BLaER1 treated with 17β-estradiol and CSF1 and Interleukin-3, amounts not matched to agents 10 nM and 100 nM (cell line): ENCODE measurements at regions not wholly inside any gene's neighbourhood (a gene's known extent, or its start where the extent isn't known, plus 50 kb on each side); places are given as distances from the start of the nearest gene placed in this dataset.
A peak's percentile ranks its signal among the peaks of the same experiment; 100 is the strongest.

Experiments
- H3K27ac ChIP-seq, 11 experiments: shearing (Covaris generic); formaldehyde crosslinking; 2 replicates each; pipeline ENCODE4 v1.8.1; 2022
- H3K27me3 ChIP-seq, 11 experiments: shearing (Covaris generic); formaldehyde crosslinking; 2 replicates each; pipeline ENCODE4 v1.8.1; 2022
- H3K36me3 ChIP-seq, 11 experiments: shearing (Covaris generic); formaldehyde crosslinking; 2 replicates each; pipeline ENCODE4 v1.8.1; 2022
- H3K4me1 ChIP-seq, 10 experiments: shearing (Covaris generic); formaldehyde crosslinking; 2 replicates each; pipeline ENCODE4 v1.8.1; 2022
- H3K4me2 ChIP-seq, 11 experiments: shearing (Covaris generic); formaldehyde crosslinking; 2 replicates each; pipeline ENCODE4 v1.8.1; 2022
- H3K4me3 ChIP-seq, 10 experiments: shearing (Covaris generic); formaldehyde crosslinking; 2 replicates each; pipeline ENCODE4 v1.8.1; 2022
- H3K9ac ChIP-seq, 11 experiments: shearing (Covaris generic); formaldehyde crosslinking; 2 replicates each; pipeline ENCODE4 v1.8.1; 2022
- H3K9me3 ChIP-seq, 11 experiments: shearing (Covaris generic); formaldehyde crosslinking; replicated peaks in 1 of 11; 2 replicates each; pipeline ENCODE4 v1.8.1; 2022
- H4K20me1 ChIP-seq, 11 experiments: shearing (Covaris generic); formaldehyde crosslinking; 2 replicates each; pipeline ENCODE4 v1.8.1; 2022
- Cebpa-rat ChIP-seq, 11 experiments: shearing (Covaris generic); IDR thresholded peaks; 2 replicates each; pipeline ENCODE4 v1.8.1; 2022

DNA sequence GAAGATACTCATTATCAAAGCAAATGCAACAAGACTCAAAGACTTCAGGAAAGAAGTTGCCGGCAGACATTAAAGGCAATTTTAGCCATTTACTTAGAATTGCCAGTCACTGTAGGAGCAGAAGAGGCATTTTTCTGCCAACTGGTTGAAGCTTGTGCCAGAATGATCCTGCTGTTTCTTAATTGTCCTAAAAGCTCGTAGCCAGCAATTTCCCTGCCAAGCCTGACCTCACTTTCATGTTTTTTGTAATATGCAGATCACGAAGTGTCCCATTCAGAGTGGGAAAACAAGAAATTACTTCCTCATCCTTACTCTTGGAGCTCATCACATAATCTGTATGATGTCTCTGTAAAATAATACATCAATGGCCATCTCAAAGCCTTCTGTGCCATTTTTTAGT, 130.9 kb upstream of the ANKRD1 start:
- Histone ChIP-seq H3K4me1 (no peaks in the 10 kb centered on the region; a peak in 1 of 20 replicates), H3K4me3 (no peak overlapping the region), H3K4me2 (0 out of 22 replicates have a peak overlapping the region, but pooled peaks of 1 of the 11 experiments have one; percentile 18), H3K27me3 (no peaks in the 10 kb centered on the region), H3K9ac (no peak overlapping the region), H3K36me3 (no peaks in the 10 kb centered on the region), H3K9me3 (no peaks in the 10 kb centered on the region), H4K20me1 (no peaks in the 10 kb centered on the region), H3K27ac (no peak overlapping the region)
- no peak for TF ChIP-seq Cebpa-rat (IDR thresholded peaks at IDR 0.05)

DNA sequence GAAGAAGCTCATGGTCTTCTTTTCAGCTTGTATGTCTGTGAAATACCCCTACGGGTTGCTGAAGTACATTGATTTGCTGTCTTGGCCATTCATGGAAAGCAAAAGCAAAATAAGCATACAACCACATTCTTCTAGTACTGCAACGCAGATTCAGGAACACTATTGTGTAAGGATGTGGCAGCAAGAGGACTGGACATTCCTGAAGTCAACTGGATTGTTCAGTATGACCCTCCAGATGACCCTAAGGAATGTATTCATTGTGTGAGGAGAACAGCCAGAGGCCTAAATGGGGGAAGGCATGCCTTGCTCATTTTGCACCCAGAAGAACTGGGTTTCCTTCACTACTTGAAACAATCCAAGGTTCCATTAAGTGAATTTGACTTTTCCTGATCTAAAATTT, 133.4 kb upstream of the ANKRD1 start:
- H3K9ac ChIP-seq = no peak overlapping the region
- H3K36me3 ChIP-seq = no peaks in the 10 kb centered on the region
- H4K20me1 ChIP-seq = no peaks in the 10 kb centered on the region
- no peak for TF ChIP-seq Cebpa-rat (IDR thresholded peaks at IDR 0.05)
- H3K4me2 ChIP-seq = no peak overlapping the region
- H3K4me1 ChIP-seq = no peaks in the 10 kb centered on the region
- H3K27ac ChIP-seq = no peak overlapping the region
- H3K27me3 ChIP-seq = no peaks in the 10 kb centered on the region
- H3K9me3 ChIP-seq = no peaks in the 10 kb centered on the region
- H3K4me3 ChIP-seq = no peak overlapping the region

DNA sequence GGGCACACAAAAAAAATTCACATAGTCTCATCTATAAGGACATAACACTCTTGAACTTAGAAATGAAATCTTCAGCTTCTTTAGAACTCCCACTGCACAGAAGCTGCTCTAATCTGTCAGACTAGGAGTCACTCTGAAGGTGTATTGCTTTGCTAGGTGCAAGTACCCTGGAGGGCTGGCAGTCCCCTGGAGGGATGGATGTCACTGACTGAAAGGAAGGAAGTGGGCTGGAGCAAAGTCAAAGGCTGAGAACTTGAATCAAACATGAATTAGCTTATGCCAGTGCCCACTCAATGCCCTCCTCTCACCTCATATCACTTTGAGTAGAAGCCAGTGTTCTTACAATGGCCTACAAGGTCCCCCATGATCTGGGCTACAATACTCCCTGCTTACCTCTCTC, 140.3 kb upstream of the ANKRD1 start:
- Histone ChIP-seq H3K9ac (no peak overlapping the region), H3K27ac (no peak overlapping the region), H4K20me1 (no peaks in the 10 kb centered on the region), H3K4me2 (peak overlapping the region in 7 of 11 experiments; percentile 9 to 45 (median 29); a peak in 11 of 22 replicates), H3K36me3 (no peaks in the 10 kb centered on the region), H3K27me3 (no peaks in the 10 kb centered on the region), H3K4me3 (no peak overlapping the region), H3K4me1 (peaks cover 0 to 8% (median 5%) of the 10 kb centered on the region in 10 experiments; a peak in 9 of 20 replicates), H3K9me3 (no peaks in the 10 kb centered on the region)
- no peak for TF ChIP-seq Cebpa-rat (IDR thresholded peaks at IDR 0.05)

DNA sequence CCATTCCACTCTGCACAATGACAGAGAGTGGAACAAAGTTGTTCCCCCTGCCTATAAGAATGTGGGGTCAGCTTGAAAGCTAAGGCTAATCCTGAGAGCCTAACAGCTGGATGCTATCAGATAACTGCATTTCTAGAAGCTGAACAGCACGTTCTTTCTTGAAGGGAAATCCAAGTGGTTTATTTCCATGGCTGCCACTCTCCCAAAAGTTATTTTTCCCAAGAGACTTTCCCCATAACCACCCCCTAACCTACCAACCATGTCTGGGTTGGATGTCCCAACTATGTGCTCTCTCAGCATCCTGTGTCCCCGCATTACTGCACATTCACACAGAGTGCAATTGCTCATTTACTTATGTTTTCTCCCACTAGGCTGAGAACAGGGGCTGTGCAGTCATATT, 140.7 kb upstream of the ANKRD1 start:
- no peak for TF ChIP-seq Cebpa-rat (IDR thresholded peaks at IDR 0.05)
- peaks cover 0 to 8% (median 5%) of the 10 kb centered on the region in 10 experiments; a peak in 9 of 20 replicates for H3K4me1 ChIP-seq
- no peaks in the 10 kb centered on the region for H3K9me3 ChIP-seq
- H3K27ac ChIP-seq = no peak overlapping the region
- H3K36me3 ChIP-seq = no peaks in the 10 kb centered on the region
- H3K27me3 ChIP-seq = no peaks in the 10 kb centered on the region
- H4K20me1 ChIP-seq = no peaks in the 10 kb centered on the region
- no peak overlapping the region for H3K4me3 ChIP-seq
- no peak overlapping the region for H3K9ac ChIP-seq
- H3K4me2 ChIP-seq = peak overlapping the region in 7 of 11 experiments; percentile 9 to 45 (median 29); a peak in 11 of 22 replicates

DNA sequence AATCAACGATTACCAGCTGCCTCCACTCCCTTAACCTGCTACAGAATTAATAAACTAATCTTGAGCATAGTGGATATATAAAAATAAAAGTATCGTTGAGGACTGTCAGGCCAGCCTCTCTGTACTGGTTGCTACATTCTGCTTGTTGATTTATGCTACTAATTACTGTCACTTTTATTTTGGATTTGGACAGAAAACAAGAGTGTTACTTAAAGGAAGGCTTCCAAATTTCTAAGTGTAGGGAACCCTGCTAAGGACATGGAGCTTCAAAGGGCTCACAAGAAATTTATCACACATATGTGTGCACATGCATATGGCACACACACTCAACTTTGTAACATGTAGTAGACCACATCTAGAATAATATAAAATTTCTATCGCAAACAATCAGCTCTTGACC, 141.2 kb upstream of the ANKRD1 start:
- no peak overlapping the region for H3K9ac ChIP-seq
- no peak for TF ChIP-seq Cebpa-rat (IDR thresholded peaks at IDR 0.05)
- no peaks in the 10 kb centered on the region for H4K20me1 ChIP-seq
- H3K4me2 ChIP-seq = no peak overlapping the region
- no peaks in the 10 kb centered on the region for H3K36me3 ChIP-seq
- no peaks in the 10 kb centered on the region for H3K9me3 ChIP-seq
- H3K27me3 ChIP-seq = no peaks in the 10 kb centered on the region
- H3K4me3 ChIP-seq = no peak overlapping the region
- H3K27ac ChIP-seq = no peak overlapping the region
- peaks cover 0 to 8% (median 5%) of the 10 kb centered on the region in 10 experiments; a peak in 9 of 20 replicates for H3K4me1 ChIP-seq

DNA sequence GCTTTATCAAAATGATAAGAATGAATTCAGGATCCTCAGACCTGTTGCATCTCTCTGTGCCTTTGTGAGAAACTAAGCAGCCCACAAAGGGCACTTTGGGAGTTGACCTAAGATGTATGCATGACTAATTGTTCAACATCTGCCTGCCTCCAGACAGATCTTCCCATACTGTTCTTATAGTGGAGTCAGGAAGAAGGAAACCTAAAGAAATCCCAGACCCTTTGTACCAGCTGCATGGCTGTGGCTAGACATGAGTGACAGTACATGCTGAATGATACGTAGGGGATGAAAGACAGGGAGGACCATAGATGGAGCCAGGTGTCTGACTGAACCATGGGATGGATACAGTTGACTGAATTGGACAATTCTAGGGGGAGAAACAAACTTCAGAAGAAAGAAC, 148.7 kb upstream of the PCGF5 start:
- Histone ChIP-seq H3K4me2 (no peak overlapping the region), H3K27ac (no peak overlapping the region), H3K9ac (no peak overlapping the region), H3K4me1 (no peaks in the 10 kb centered on the region), H3K4me3 (no peak overlapping the region), H3K9me3 (peaks cover 0 to 17% (median 6%) of the 10 kb centered on the region in 11 experiments; a peak in 9 of 22 replicates), H4K20me1 (no peaks in the 10 kb centered on the region), H3K27me3 (no peaks in the 10 kb centered on the region), H3K36me3 (no peaks in the 10 kb centered on the region)
- TF ChIP-seq Cebpa-rat (IDR thresholded peaks at IDR 0.05) = no peak

DNA sequence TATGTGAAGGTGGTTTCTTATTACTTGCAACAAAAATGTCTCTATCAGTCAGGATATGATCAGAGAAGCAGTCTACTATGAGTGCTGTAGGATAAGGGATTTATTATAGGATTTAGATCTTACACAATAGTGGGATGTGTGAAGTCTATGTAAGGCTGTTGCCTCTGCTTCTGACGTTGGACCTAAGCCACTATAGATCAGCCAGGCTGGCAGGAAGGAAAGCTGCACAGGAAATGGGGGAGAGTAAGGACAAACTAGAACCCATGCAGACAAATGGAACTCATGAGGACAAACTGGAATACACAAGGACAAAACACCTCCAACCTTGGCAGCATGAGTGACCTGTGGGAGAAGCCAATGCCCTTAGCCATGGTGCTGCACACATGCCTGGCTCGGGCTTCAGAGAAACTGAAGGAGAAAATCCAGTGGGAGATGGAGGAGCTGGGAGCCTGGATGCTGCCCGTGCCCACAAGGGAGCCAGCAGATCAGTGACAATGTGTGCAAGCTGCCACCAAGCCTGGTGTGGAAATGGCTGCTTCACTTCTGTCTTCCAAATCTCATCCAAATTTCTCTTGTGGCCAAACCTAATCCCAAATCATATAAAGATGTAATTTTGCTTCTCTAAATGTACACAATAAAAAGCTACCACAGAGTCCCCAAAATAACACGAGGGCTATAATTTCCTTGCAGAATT, 147.0 kb upstream of the PCGF5 start:
- H3K4me3 ChIP-seq = no peak overlapping the region
- TF ChIP-seq Cebpa-rat (IDR thresholded peaks at IDR 0.05) = no peak
- H4K20me1 ChIP-seq = no peaks in the 10 kb centered on the region
- no peaks in the 10 kb centered on the region for H3K4me1 ChIP-seq
- no peaks in the 10 kb centered on the region for H3K27me3 ChIP-seq
- no peaks in the 10 kb centered on the region for H3K36me3 ChIP-seq
- H3K9ac ChIP-seq = no peak overlapping the region
- H3K27ac ChIP-seq = no peak overlapping the region
- H3K9me3 ChIP-seq = peaks cover 0 to 17% (median 6%) of the 10 kb centered on the region in 11 experiments; a peak in 9 of 22 replicates
- H3K4me2 ChIP-seq = no peak overlapping the region

DNA sequence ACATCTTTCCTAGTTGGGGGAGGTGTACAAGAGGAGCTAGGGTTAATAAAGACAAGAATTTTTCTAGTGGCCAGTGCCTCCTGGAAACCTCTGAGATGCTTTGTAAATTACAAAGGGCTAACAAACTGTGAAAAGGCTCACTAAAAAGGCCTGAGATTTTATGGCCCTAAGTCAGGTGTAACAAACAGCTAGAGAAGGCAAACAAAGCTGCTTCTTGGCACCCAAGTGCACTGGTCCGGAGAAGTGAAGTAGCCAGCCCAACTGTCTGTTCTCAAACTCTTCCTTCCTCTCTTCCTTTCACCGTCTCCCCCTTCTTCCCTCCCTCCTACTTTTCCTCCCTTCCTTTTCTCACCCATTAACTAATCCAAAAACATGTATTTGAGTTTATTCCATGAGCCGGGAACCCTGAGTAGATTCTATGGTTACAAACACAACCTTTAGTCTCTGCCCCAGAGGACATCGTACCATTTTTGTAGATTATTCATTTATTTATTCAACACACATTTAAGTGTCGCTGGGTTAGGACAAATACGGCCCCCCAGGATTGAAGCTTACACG, 143.4 kb upstream of the PCGF5 start:
- Histone ChIP-seq H4K20me1 (no peaks in the 10 kb centered on the region), H3K4me3 (no peak overlapping the region), H3K9me3 (peaks cover 0 to 17% (median 6%) of the 10 kb centered on the region in 11 experiments; a peak in 11 of 22 replicates), H3K4me1 (no peaks in the 10 kb centered on the region), H3K4me2 (no peak overlapping the region), H3K9ac (no peak overlapping the region), H3K27me3 (no peaks in the 10 kb centered on the region), H3K27ac (no peak overlapping the region), H3K36me3 (no peaks in the 10 kb centered on the region)
- TF ChIP-seq Cebpa-rat (IDR thresholded peaks at IDR 0.05) = no peak

DNA sequence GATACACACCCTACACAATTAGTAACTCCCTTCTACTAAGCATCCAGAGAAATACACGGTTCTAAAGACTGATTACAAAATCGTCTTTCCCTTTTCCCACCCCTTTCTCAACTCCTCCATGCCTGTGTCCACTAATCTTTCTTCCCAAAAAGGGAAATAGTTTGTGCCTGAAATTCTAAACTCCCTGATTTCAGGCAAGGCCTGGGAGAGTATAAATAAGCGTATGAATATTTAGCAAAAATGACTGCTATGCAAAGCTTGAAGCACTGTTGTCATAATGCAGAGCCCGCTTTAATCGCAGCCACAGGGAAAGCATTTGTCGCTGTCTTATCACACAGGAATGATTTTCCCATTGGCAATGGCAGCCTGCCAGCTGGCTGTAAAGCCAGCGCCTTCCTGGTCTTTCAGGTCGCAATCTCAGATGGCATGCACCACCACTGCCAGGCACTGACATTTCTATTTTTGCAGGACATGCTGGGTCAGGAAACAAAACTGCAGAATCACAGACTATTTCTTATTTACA, 142.9 kb upstream of the PCGF5 start:
- TF ChIP-seq Cebpa-rat (IDR thresholded peaks at IDR 0.05) = no peak
- H3K9ac ChIP-seq = no peak overlapping the region
- no peaks in the 10 kb centered on the region for H3K27me3 ChIP-seq

More for the DNA sequence above, 142.9 kb upstream of the PCGF5 start:
- H3K4me2 ChIP-seq = no peak overlapping the region
- H3K4me1 ChIP-seq = no peaks in the 10 kb centered on the region
- no peaks in the 10 kb centered on the region for H4K20me1 ChIP-seq
- H3K27ac ChIP-seq = no peak overlapping the region
- peaks cover 3 to 17% (median 10%) of the 10 kb centered on the region in 11 experiments; a peak in 17 of 22 replicates for H3K9me3 ChIP-seq
- H3K4me3 ChIP-seq = no peak overlapping the region
- no peaks in the 10 kb centered on the region for H3K36me3 ChIP-seq
